Stimulated activated CD4-positive, alpha-beta T cell treated with anti-CD3 and anti-CD28 coated beads, Interleukin-4, amount 100 ng/mL, for 4 hours (primary cell): ENCODE measurements at regions not wholly inside any gene's neighbourhood (a gene's known extent, or its start where the extent isn't known, plus 50 kb on each side); places are given as distances from the start of the nearest gene placed in this dataset.
A peak's percentile ranks its signal among the peaks of the same experiment; 100 is the strongest.
"Not testable (repeated sequence)": the region's sequence is repeated elsewhere in the genome, so short reads cannot be mapped to it uniquely, and the experiment has no call there.

Experiments used
- DNase-seq, 2 experiments: peaks; one replicate each; pipeline ENCODE4 v3.0.0-alpha.2; 2020

GRCh38 chr5:41995193-41995592 is 70.1 kb downstream of the FBXO4 start:
- DNase-seq: no peak

DNA sequence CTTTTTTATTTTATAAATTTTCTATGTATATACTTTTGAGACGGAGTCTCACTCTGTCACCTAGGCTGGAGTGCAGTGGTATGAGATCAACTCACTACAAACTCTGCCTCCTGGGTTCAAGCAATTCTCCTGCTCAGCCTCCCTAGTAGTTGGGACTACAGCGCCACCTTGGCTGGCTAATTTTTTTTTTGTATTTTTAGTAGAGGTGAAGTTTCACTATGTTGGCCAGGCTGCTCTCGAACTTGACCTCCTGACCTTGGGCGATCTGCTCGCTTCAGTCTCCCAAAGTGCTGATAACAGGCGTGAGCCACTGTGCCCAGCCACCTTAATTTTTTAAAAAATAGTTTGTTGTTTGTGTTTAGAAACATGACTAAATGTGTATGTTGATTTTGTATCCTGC is 76.6 kb downstream of the FBXO4 start:
- DNase-seq: no peak

DNA sequence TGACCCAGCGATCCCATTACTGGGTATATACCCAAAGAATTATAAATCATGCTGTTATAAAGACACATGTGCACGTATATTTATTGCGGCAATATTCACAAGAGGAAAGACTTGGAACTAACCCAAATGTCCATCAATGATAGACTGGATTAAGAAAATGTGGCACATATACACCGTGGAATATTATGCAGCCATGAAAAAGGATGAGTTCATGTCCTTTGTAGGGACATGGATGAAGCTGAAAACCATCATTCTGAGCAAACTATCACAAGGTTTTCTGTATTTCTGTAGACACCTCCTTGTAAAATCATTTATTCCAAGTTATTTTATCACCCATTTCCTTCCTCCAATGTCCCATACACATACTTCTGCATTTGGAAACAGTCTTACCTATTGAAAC is 78.8 kb downstream of the FBXO4 start:
- DNase-seq: not testable (repeated sequence)

DNA sequence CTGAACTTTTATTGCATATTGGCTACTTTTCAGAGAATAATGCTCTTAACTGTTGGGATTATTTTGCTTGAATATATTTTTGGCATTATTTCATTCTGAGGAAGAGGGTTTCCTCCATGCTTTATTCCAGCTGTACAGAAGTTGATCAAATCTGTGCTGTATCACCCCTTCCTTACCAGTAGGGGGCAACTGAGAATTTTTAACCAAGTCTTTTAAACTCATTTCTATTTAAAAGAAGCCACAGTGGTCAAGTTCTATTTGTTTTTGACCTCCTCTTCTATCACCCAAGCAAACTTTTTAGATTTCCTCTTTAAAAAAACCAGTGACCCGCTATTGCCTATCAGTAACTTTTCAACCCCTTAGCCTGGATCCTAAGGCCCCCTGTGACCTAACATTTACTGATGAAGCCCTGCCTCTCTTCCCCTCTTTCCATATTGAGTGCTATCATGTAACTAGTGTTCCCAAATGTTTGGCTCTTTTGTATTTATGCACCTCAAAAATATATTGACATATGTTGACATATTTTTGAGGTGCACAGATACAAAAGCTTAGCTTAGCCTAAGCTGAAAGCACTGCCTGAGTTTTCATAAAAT is 80.6 kb downstream of the FBXO4 start:
- no peak for DNase-seq

- DNase-seq: no peak
Measured at GRCh38 chr5:42013561-42013960, 88.5 kb downstream of the FBXO4 start.

DNA sequence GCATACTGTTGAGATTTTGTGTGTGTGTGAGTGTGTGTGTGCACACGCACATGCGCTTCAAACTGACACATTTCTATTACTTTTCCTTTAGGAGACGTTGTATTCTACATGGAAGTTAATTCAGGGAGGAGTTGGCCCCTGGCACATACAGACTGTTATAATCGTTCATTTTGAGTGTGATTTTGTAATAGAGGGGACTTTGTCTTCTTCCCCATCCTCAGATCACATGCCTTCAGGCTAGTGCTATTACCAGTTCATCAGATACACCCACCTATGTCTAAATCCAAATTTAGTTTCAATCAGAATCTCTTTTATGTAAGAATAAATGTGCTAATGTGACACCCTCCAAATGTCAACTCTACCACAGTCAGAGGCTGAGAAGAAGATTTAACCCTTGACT is 90.2 kb downstream of the FBXO4 start:
- no peak for DNase-seq

GRCh38 chr5:42015681-42016080 is 90.6 kb downstream of the FBXO4 start:
- no peak for DNase-seq

DNA sequence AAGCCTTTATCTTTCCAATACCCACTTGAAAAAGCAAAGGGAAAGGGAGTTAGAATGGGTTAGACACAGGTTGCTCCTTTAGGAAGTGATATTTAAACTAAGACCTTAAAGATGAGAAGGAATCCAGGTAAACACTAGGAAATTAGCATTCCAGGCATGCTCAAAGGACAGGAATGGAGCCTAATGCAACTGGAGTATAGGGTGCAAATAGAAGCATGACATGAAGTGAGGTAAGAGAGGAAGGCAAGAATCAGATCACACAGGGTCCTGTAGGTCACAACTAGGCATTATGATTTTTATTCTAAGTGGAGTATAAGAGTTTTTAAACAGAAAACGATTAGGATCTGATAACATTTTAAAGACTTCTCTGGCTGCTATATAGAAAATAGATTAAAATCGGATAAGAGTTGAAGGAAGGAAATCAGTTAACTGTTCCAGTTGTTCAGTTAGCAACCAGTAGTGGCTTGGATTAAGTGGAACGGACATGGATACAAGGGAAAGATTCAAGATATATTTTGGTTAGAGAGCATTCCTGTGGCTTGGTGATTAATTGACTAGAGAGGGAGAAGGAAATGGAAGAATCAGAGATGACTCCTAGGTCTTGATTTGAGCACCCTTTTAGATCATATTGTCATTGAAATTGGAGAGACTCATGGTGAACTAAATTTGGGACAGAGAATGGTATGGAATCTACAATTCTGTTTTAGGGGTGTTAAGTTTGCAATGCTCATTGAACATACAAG is 95.9 kb downstream of the FBXO4 start:
- DNase-seq: no peak

GRCh38 chr5:42021923-42022322 is 96.8 kb downstream of the FBXO4 start:
- no peak for DNase-seq

- no peak for DNase-seq
Measured at GRCh38 chr5:42022383-42022972, 97.4 kb downstream of the FBXO4 start.

GRCh38 chr5:42026446-42026845 is 101.4 kb downstream of the FBXO4 start:
- no peak for DNase-seq

GRCh38 chr5:42032137-42032536 is 107.1 kb downstream of the FBXO4 start:
- DNase-seq: no peak

GRCh38 chr5:42035526-42035925 is 110.4 kb downstream of the FBXO4 start:
- no peak for DNase-seq

- DNase-seq: no peak
Measured at GRCh38 chr5:42036379-42036778, 111.3 kb downstream of the FBXO4 start.

DNA sequence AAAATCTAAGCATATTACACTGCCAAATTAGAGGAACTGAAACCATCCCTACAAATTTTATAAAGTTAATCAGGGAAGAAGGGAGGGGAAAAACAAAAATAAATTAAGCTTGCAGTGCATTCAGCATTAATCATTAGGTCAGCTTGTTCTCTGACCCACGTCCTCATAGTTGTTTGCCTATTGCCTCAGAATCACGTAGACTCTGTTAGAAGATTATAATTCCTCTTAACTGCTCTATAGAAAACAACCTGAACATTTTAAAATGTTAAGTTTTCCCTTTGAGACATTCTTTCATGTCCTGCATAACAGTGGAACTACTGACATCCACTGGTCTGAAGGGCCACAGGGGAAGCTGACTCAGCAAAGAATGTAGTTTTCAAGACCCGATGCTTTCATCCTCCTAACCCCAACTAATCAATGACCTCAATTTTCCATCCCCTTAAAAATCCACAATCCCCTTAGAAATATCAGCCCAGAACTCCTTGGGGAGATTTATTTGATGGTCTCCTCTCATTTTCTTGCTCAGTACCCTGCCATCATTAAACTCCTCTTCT is 112.4 kb downstream of the FBXO4 start:
- DNase-seq: no peak

DNA sequence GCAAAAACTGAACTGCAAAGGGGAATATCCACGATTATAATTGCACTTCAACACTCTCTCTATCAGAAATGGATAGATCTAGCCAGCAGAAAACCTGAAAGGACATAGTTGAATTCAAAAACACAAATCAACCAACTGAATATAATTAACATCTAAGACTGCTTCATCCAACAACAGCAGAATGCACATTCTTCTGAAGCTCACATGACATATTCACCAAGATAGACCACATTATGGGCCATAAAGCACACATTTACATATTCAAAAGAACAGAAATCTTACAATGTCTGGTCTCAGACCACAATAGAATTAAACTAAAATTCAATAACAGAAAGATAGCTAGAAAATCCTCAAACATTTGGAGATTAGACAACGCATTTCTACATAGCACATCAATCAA is 118.3 kb downstream of the FBXO4 start:
- no peak for DNase-seq

GRCh38 chr5:42057254-42057690 is 132.2 kb downstream of the FBXO4 start:
- DNase-seq: peak; percentile 34

DNA sequence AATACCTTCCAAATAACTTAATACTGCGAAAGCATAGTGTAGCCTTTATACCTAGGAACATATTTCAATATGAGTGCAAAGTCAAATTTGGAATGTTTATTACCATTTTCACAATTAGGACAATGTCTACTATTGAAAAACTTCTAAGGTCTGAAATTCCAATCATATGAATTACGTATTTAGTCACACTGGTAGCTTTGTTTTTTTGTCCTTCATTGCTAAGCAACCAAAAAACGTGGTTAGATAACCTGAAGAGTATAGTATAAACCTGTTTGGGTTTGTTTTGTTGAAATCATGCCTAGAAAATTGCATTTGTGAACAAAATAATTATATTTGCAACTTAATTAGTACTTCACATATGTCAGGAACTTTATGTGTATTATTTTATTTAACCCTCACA is 134.2 kb downstream of the FBXO4 start:
- DNase-seq: no peak

DNA sequence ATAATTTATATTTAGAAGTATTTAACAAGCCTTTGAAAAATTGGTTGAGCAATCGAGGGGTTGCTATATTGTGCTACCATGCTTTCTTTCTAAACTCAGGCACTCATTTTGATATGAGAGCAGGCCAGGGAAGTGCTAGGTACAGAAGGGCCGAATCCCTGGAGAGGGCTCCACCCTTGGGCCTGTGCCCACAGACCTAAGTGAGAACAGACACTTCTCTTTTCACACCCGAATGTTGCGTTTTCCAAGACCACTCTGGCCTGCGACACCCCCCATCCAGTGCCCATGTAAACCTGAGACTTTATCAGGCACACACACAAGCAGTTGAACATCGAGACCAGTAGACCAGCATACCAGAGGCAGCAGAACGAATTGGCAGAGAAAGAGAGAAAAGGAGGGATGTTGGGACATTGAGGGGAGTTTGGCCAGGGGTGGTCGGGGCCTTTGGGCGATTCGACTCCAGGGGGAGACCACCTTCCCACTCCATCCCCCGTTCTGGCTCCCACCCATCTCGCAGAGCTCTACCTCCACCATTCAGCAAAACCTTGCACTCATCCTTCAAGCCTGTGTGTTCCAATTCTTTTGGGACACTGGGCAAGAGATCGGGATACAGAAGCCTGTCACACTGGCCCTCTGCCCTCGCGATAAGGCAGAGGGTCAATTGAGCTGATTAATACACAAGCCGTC is 134.8 kb downstream of the FBXO4 start:
- DNase-seq: no peak

DNA sequence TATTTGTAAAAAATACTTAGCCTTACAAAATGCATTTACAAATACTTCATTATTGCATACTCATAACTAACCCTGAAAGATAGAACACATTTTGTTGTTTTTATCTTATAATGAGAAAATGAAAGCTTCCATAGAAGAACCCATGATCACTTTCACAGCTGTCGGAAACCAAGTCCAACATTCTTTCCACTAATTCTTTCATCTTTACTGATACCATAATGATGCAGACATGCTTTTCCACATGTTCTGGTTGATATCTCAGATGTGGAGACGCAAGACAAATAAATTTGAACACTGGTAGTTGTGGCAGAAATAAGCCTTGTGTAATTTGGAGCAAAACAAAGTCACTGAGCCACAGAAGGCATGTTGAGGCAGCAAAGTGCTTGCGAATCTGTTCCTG is 136.0 kb downstream of the FBXO4 start:
- DNase-seq: no peak

GRCh38 chr5:42064821-42065220 is 139.7 kb downstream of the FBXO4 start:
- DNase-seq: no peak

DNA sequence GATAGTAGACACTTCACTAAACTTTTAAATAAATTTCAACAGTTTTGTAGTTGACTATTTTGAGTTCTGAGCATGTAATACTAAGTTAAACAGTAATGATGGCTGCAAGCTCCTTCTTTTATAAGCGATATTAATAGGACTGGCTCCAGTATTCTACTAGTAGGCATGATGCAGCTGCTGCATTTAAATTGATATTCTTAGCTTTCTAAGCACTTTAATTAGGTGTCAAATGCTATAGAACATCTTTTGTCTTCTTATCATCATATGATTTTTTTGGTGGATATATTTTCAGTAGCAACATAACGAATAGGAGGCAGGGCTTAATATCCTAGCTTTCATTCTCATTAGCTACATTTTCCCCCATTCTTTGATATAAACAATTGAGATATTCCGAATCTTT is 141.1 kb downstream of the FBXO4 start:
- no peak for DNase-seq

GRCh38 chr5:42074353-42074752 is 149.3 kb downstream of the FBXO4 start:
- DNase-seq: no peak

DNA sequence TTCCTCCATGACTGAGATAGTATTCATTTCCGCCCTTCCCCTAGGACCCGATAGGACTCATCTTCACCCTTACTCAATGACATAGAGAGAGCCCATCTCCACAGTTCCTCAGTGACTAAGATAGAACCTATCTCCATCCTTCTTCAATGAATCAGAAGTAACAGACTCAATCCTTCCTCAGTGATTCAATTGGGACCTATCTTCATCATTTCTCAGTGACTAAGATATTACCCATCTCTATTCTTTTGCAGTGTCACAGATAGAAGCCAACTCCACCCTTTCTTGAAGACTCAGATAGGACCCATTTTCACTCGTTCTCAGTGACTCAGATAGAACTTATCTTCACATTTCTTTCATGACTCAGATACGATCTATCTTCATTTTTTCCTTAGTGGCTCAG is 164.6 kb downstream of the FBXO4 start:
- DNase-seq: no peak
